HCT116 (cell line): ENCODE measurements at regions not wholly inside any gene's neighbourhood (a gene's known extent, or its start where the extent isn't known, plus 50 kb on each side); places are given as distances from the start of the nearest gene placed in this dataset.

Experiments
- ATAC-seq: fragments of 200-7000 bp; cut with Tn5 transposase; 2 replicates; pipeline ENCODE4 v1.9.1; 2020; ENCODE audit warnings: mild to moderate bottlenecking, moderate library complexity
- BruUV-seq: library from RNA; stranded (reverse); fragments of 400-500 nt; replicated peaks from 2 replicates; lab custom pipeline; 2021; lab: Mats Ljungman, UMichigan
- CTCF ChIA-PET: fragments of 300-600 bp; sonication (Branson Sonifier 250); formaldehyde crosslinking; loops from one replicate; lab custom pipeline; 2021; ENCODE audit warnings: antibody characterized with exemption; lab: Charles Lee
- POLR2A ChIA-PET: fragments of 300-600, 350-600 bp; sonication (Branson Sonifier 250); formaldehyde crosslinking; loops from one replicate; lab custom pipeline; 2021; ENCODE audit warnings: antibody characterized with exemption; lab: Charles Lee
- RAD21 ChIA-PET, 2 experiments: fragments of 300-600 bp; sonication (Branson Sonifier 250); formaldehyde crosslinking; loops; one replicate each; lab custom pipeline; 2023; ENCODE audit warnings: low total read pairs in 2 of 2; ENCODE audit not compliant: uncharacterized antibody in 2 of 2, unreplicated experiment in 2 of 2, low non-redundant PET in 1 of 2; lab: Charles Lee
- DNase-seq: peaks from one replicate; pipeline ENCODE4 v3.0.0-alpha.2; 2010; ENCODE audit warnings: low read depth, low spot score
- H2AFZ ChIP-seq: fragments of 200-600 bp; shearing (Covaris generic), sonication (generic); 2 replicates; pipeline ENCODE4 v1.6.1; 2017; ENCODE audit warnings: low read depth, mixed run types, mixed read lengths, antibody characterized with exemption, low read length; ENCODE audit not compliant: poor library complexity, severe bottlenecking
- H3K27ac ChIP-seq: 2 replicates; pipeline ENCODE4 v1.5.1; 2012; ENCODE audit warnings: low read depth, low read length
- H3K27me3 ChIP-seq: fragments of 200-600 bp; sonication (generic); 2 replicates; pipeline ENCODE4 v1.6.1; 2016; ENCODE audit warnings: mixed run types, low read length, mixed read lengths; ENCODE audit not compliant: insufficient read depth
- H3K36me3 ChIP-seq, 2 experiments: fragments of 200-500 bp in 1 of 2; fragments of 200-600 bp in 1 of 2; sonication (Bioruptor generic) in 1 of 2; sonication (generic) in 1 of 2; 2 replicates each; pipeline versions ENCODE4 v1.5.1 to v1.6.1; 2014 to 2016; ENCODE audit warnings: low read length in 2 of 2, inconsistent platforms in 1 of 2, mixed read lengths in 1 of 2, mixed run types in 1 of 2; ENCODE audit not compliant: insufficient read depth in 2 of 2, control insufficient read depth in 1 of 2
- H3K4me1 ChIP-seq, 2 experiments: fragments of 200-600 bp in 1 of 2; sonication (generic) in 1 of 2; 2 replicates each; pipeline versions ENCODE4 v1.5.1 to v1.6.1; 2012 to 2017; ENCODE audit warnings: low read length in 2 of 2, inconsistent platforms in 1 of 2, mild to moderate bottlenecking in 1 of 2, mixed read lengths in 1 of 2, mixed run types in 1 of 2, moderate library complexity in 1 of 2; ENCODE audit not compliant: insufficient read depth in 2 of 2, control insufficient read depth in 1 of 2
- H3K4me2 ChIP-seq: fragments of 200-600 bp; sonication (generic); 2 replicates; pipeline ENCODE4 v1.6.1; 2017; ENCODE audit warnings: mixed run types, low read length, mixed read lengths
- H3K4me3 ChIP-seq, 2 experiments: fragments of 200-600 bp in 1 of 2; sonication (generic) in 1 of 2; replicated peaks in 1 of 2; 2 replicates each; pipeline ENCODE4 v1.5.1; 2011 to 2016; ENCODE audit warnings: low read length in 2 of 2, control low read depth in 1 of 2, low read depth in 1 of 2, mild to moderate bottlenecking in 1 of 2, mixed read lengths in 1 of 2, mixed run types in 1 of 2
- H3K79me2 ChIP-seq: fragments of 200-600 bp; sonication (generic); 2 replicates; pipeline ENCODE4 v1.6.1; 2017; ENCODE audit warnings: mild to moderate bottlenecking, mixed run types, low read length, moderate library complexity, mixed read lengths; ENCODE audit not compliant: insufficient read depth
- H3K9ac ChIP-seq: fragments of 200-600 bp; sonication (generic); 2 replicates; pipeline ENCODE4 v1.6.1; 2016; ENCODE audit warnings: low read length, mixed read lengths
- H3K9me2 ChIP-seq: fragments of 200-600 bp; sonication (generic), shearing (Covaris generic); 2 replicates; pipeline ENCODE4 v1.6.1; 2017; ENCODE audit warnings: mixed run types, mild to moderate bottlenecking, moderate library complexity; ENCODE audit not compliant: insufficient read depth
- H3K9me3 ChIP-seq, 2 experiments: fragments of 200-500 bp in 1 of 2; fragments of 200-600 bp in 1 of 2; sonication (Bioruptor generic) in 1 of 2; sonication (generic) in 1 of 2; 2 replicates each; pipeline ENCODE4 v1.6.1; 2014 to 2017; ENCODE audit warnings: low read length in 2 of 2, mixed read lengths in 2 of 2, inconsistent platforms in 1 of 2, low read depth in 1 of 2, mild to moderate bottlenecking in 1 of 2, mixed run types in 1 of 2, moderate library complexity in 1 of 2; ENCODE audit not compliant: control insufficient read depth in 1 of 2, insufficient read depth in 1 of 2
- H4K20me1 ChIP-seq: fragments of 200-600 bp; sonication (generic), shearing (Covaris generic); 2 replicates; pipeline ENCODE4 v1.6.1; 2017; ENCODE audit warnings: mixed run types, mild to moderate bottlenecking, moderate library complexity; ENCODE audit not compliant: insufficient read depth
- ATF3 ChIP-seq: IDR thresholded peaks from 2 replicates; pipeline ENCODE4 v1.6.1; 2012
- ELF1 ChIP-seq: IDR thresholded peaks from 2 replicates; pipeline ENCODE4 v1.6.1; 2012; ENCODE audit warnings: low read depth, borderline replicate concordance
- EZH2 ChIP-seq: fragments of 200-600 bp; sonication (generic); IDR thresholded peaks from 2 replicates; pipeline ENCODE4 v1.6.1; 2017; ENCODE audit warnings: antibody characterized with exemption, mixed run types
- SP1 ChIP-seq: IDR thresholded peaks from 2 replicates; pipeline ENCODE4 v1.6.1; 2012; ENCODE audit warnings: low read depth
- YY1 ChIP-seq: IDR thresholded peaks from 2 replicates; pipeline ENCODE4 v1.6.1; 2011; ENCODE audit warnings: low read length, low read depth, moderate library complexity, mild to moderate bottlenecking; ENCODE audit not compliant: insufficient replicate concordance; ENCODE audit errors: extremely low read depth
- ZFX ChIP-seq: fragments of 450-650 bp; IDR thresholded peaks from 2 replicates; pipeline ENCODE4 v1.6.1; 2017
- ZNF274 ChIP-seq: fragments of 200-500 bp; sonication (Bioruptor generic); IDR thresholded peaks from 2 replicates; pipeline ENCODE4 v1.6.1; 2014; ENCODE audit warnings: mild to moderate bottlenecking, low read depth, low read length, inconsistent platforms
- intact Hi-C: fragments of 100-400 bp; cut with micrococcal nuclease; formaldehyde crosslinking; loops from 2 replicates; pipeline ENCODE4 v1.10.0; 2022
- TF ChIP-seq, protein P1 (sequence below): IDR thresholded peaks from 2 replicates; pipeline ENCODE4 v1.6.1; 2011; ENCODE audit warnings: mild to moderate bottlenecking, low read length, moderate library complexity; ENCODE audit not compliant: insufficient replicate concordance; ENCODE audit errors: extremely low read depth

GRCh38 chrX:16250296-16250695 is 83.0 kb downstream of the MAGEB17 start:
- no peaks in the 10 kb centered on the region for H3K4me1 ChIP-seq
- intact Hi-C loops: no loop called here
- POLR2A ChIA-PET: no interaction called here
- H4K20me1 ChIP-seq: no peaks in the 10 kb centered on the region
- no peaks in the 10 kb centered on the region for H3K9me3 ChIP-seq
- TF ChIP-seq YY1: no peak
- TF ChIP-seq SP1: no peak
- TF ChIP-seq, all 23 proteins: peak for 0
- RAD21 ChIA-PET: no interaction called here
- no peak for ATAC-seq
- Histone ChIP-seq H3K4me3 (no peak overlapping the region), H3K4me2 (no peak overlapping the region), H3K9ac (no peak overlapping the region), H3K36me3 (no peaks in the 10 kb centered on the region), H3K27me3 (no peaks in the 10 kb centered on the region), H2AFZ (no peak overlapping the region), H3K9me2 (no peaks in the 10 kb centered on the region), H3K79me2 (no peaks in the 10 kb centered on the region), H3K27ac (no peak overlapping the region)
- DNase-seq: no peak
- no TSS peak for BruUV-seq
- CTCF ChIA-PET: no interaction called here

DNA sequence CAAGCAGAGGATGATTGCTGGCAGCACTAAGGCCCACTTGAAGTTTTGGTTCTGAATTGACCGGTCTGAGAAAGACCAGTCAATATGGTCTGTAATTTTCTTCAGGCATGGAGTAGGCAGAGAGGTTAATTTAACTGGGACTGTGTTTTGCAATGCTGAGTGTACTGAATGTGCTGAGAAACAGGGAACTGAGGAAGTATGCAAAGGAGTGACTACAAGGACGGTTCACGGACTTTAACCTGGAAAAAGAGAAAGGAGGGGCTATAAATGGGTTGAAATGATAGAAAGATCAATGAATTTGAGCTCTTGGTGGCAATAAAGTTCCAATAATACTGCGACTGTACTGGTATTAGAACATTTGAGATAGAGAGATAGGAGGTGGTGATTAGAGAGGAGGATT is 84.5 kb downstream of the MAGEB17 start:
- RAD21 ChIA-PET: no interaction called here
- Histone ChIP-seq H3K4me1 (no peaks in the 10 kb centered on the region), H3K9me3 (no peaks in the 10 kb centered on the region), H3K27ac (no peak overlapping the region), H3K79me2 (no peaks in the 10 kb centered on the region), H4K20me1 (no peaks in the 10 kb centered on the region), H3K4me3 (no peak overlapping the region), H3K9ac (no peak overlapping the region), H3K4me2 (no peak overlapping the region), H3K27me3 (no peaks in the 10 kb centered on the region), H3K9me2 (no peaks in the 10 kb centered on the region), H3K36me3 (no peaks in the 10 kb centered on the region), H2AFZ (no peak overlapping the region)
- POLR2A ChIA-PET: no interaction called here
- no peak for ATAC-seq
- CTCF ChIA-PET: no interaction called here
- BruUV-seq: no TSS peak
- DNase-seq: no peak
- TF ChIP-seq ELF1 (no peak), ATF3 (no peak), EZH2 (no peak), YY1 (no peak), ZNF274 (no peak), ZFX (no peak)
- TF ChIP-seq, protein P1, sequence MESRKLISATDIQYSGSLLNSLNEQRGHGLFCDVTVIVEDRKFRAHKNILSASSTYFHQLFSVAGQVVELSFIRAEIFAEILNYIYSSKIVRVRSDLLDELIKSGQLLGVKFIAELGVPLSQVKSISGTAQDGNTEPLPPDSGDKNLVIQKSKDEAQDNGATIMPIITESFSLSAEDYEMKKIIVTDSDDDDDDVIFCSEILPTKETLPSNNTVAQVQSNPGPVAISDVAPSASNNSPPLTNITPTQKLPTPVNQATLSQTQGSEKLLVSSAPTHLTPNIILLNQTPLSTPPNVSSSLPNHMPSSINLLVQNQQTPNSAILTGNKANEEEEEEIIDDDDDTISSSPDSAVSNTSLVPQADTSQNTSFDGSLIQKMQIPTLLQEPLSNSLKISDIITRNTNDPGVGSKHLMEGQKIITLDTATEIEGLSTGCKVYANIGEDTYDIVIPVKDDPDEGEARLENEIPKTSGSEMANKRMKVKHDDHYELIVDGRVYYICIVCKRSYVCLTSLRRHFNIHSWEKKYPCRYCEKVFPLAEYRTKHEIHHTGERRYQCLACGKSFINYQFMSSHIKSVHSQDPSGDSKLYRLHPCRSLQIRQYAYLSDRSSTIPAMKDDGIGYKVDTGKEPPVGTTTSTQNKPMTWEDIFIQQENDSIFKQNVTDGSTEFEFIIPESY: no peak
- intact Hi-C loops: no loop called here
